Lower leg skin (tissue), 3 donors: ENCODE measurements at regions not wholly inside any gene's neighbourhood (a gene's known extent, or its start where the extent isn't known, plus 50 kb on each side); places are given as distances from the start of the nearest gene placed in this dataset.

Source experiments
- CTCF ChIP-seq, 3 donors: fragments of 450-650 bp; IDR thresholded peaks; one replicate each; pipeline ENCODE4 v1.5.1; 2016; ENCODE audit warnings: antibody characterized with exemption in 3 of 3, mild to moderate bottlenecking in 3 of 3, moderate library complexity in 2 of 3
- POLR2A ChIP-seq, 2 donors: fragments of 450-650 bp; IDR thresholded peaks; one replicate each; pipeline ENCODE4 v1.6.1; 2016 to 2017; ENCODE audit warnings: antibody characterized with exemption in 2 of 2, mild to moderate bottlenecking in 1 of 2, moderate library complexity in 1 of 2

- no peak for TF ChIP-seq CTCF (IDR thresholded peaks at IDR 0.05)
- TF ChIP-seq POLR2A (IDR thresholded peaks at IDR 0.05), result no peak
Measured at GRCh38 chr6:169854813-169855212, 103.4 kb downstream of the ERMARD start.
